HG03558 (cell line): ENCODE measurements at regions not wholly inside any gene's neighbourhood (a gene's known extent, or its start where the extent isn't known, plus 50 kb on each side); places are given as distances from the start of the nearest gene placed in this dataset.
"Not testable (repeated sequence)": the region's sequence is repeated elsewhere in the genome, so short reads cannot be mapped to it uniquely, and the experiment has no call there.

Experiments used
- ATAC-seq: cut with Tn5 transposase; IDR thresholded peaks from one replicate; pipeline ENCODE4 v1.9.1; 2021; ENCODE audit warnings: moderate number of reproducible peaks; ENCODE audit not compliant: unreplicated experiment; ENCODE audit errors: extremely low read depth

- no peak for ATAC-seq
Measured at GRCh38 chr18:71324356-71324755, 1035.5 kb downstream of the SOCS6 start.

GRCh38 chr18:71322201-71322600 is 1033.4 kb downstream of the SOCS6 start:
- no peak for ATAC-seq

- ATAC-seq, result no peak
Measured at GRCh38 chr18:71321319-71321718, 1032.5 kb downstream of the SOCS6 start.

- no peak for ATAC-seq
Measured at GRCh38 chr18:71304856-71305255, 1016.0 kb downstream of the SOCS6 start.

- ATAC-seq, result not testable (repeated sequence)
Measured at GRCh38 chr18:71303743-71304142, 1014.9 kb downstream of the SOCS6 start.

GRCh38 chr18:71301596-71301995 is 1012.8 kb downstream of the SOCS6 start:
- no peak for ATAC-seq

GRCh38 chr18:71294201-71294600 is 1005.4 kb downstream of the SOCS6 start:
- not testable (repeated sequence) for ATAC-seq

- ATAC-seq, result no peak
Measured at GRCh38 chr18:71293322-71293721, 1004.5 kb downstream of the SOCS6 start.

- ATAC-seq, result no peak
Measured at GRCh38 chr18:71287268-71287667, 998.4 kb downstream of the SOCS6 start.

GRCh38 chr18:71252351-71252865 is 963.6 kb downstream of the SOCS6 start:
- no peak for ATAC-seq

- no peak for ATAC-seq
Measured at GRCh38 chr18:71250191-71250590, 961.3 kb downstream of the SOCS6 start.

GRCh38 chr18:71249791-71250190 is 960.9 kb downstream of the SOCS6 start:
- ATAC-seq, result no peak

- ATAC-seq, result no peak
Measured at GRCh38 chr18:71242981-71243380, 954.1 kb downstream of the SOCS6 start.

- no peak for ATAC-seq
Measured at GRCh38 chr18:71238974-71239624, 950.3 kb downstream of the SOCS6 start.

GRCh38 chr18:71237641-71238040 is 948.8 kb downstream of the SOCS6 start:
- no peak for ATAC-seq

GRCh38 chr18:71233177-71233576 is 944.3 kb downstream of the SOCS6 start:
- ATAC-seq, result no peak

GRCh38 chr18:71223486-71223885 is 934.6 kb downstream of the SOCS6 start:
- ATAC-seq, result no peak

- no peak for ATAC-seq
Measured at GRCh38 chr18:71221405-71221804, 932.6 kb downstream of the SOCS6 start.

- ATAC-seq, result not testable (repeated sequence)
Measured at GRCh38 chr18:71212739-71213138, 923.9 kb downstream of the SOCS6 start.

- ATAC-seq, result no peak
Measured at GRCh38 chr18:71212222-71212621, 923.4 kb downstream of the SOCS6 start.

- ATAC-seq, result no peak
Measured at GRCh38 chr18:71209944-71210343, 921.1 kb downstream of the SOCS6 start.

GRCh38 chr18:71194438-71194837 is 905.6 kb downstream of the SOCS6 start:
- ATAC-seq, result no peak
